ENCODE measurements at regions not wholly inside any gene's neighbourhood (a gene's known extent, or its start where the extent isn't known, plus 50 kb on each side); places are given as distances from the start of the nearest gene placed in this dataset.

DNA sequence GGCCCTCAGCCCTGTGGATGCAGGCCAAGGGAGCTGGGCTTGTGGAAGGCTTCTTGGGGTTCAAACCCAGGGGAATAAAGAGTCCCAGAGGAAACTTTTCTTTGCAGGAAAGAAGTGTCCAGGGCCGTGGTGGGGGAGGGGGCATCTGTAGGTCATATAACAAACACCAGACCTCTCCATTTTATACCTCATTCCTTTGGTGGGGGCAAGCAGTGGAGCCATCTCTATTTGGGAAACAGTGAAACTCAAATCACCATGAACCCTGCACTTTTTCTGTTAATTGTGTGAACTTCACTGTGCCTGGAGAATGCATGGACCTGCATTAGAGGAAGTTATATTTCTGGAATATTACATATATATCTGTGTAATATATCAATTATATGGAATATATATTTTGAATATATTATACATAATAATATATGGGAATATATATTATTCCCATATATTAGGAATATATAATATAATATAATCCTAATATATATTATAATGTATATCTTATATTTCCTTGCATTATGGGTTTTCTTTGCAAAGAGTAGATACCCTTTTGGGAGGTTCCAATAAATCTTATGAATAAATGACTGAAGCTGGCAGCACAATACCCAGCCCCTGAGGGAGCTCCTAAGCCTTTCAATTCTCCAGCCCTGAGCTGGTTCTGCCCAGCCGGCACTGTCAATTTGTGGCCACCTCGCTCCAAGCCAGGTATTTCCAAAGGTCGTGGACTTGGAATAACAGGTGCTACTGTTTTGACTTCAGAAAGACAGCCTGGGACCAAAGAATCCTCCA lies 97.7 kb upstream of the PKDCC start:
- TF ChIP-seq, protein P1, sequence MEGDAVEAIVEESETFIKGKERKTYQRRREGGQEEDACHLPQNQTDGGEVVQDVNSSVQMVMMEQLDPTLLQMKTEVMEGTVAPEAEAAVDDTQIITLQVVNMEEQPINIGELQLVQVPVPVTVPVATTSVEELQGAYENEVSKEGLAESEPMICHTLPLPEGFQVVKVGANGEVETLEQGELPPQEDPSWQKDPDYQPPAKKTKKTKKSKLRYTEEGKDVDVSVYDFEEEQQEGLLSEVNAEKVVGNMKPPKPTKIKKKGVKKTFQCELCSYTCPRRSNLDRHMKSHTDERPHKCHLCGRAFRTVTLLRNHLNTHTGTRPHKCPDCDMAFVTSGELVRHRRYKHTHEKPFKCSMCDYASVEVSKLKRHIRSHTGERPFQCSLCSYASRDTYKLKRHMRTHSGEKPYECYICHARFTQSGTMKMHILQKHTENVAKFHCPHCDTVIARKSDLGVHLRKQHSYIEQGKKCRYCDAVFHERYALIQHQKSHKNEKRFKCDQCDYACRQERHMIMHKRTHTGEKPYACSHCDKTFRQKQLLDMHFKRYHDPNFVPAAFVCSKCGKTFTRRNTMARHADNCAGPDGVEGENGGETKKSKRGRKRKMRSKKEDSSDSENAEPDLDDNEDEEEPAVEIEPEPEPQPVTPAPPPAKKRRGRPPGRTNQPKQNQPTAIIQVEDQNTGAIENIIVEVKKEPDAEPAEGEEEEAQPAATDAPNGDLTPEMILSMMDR (conservative IDR thresholded peaks at IDR 0.05 in 1 of 2, IDR thresholded peaks at IDR 0.05 in 1 of 2; ENCODE audit: low read depth in 1 of 2, low read length in 2 of 2) = no peak
- no peak for TF ChIP-seq EZH2 (IDR thresholded peaks at IDR 0.05; ENCODE audit: low read length, missing control alignments)

Measured in fibroblast of lung (primary cell).